GM12874 (cell line): ENCODE measurements at regions not wholly inside any gene's neighbourhood (a gene's known extent, or its start where the extent isn't known, plus 50 kb on each side); places are given as distances from the start of the nearest gene placed in this dataset.

Experiments used
- CTCF ChIP-seq: IDR thresholded peaks from 2 replicates; pipeline ENCODE4 v1.5.1; 2011; ENCODE audit warnings: low read depth, mild to moderate bottlenecking, control low read depth, low read length, moderate library complexity; ENCODE audit not compliant: insufficient read depth

GRCh38 chr3:124396339-124396950 is 333.8 kb upstream of the UMPS start:
- no peak for TF ChIP-seq CTCF

- TF ChIP-seq CTCF = no peak
Observed at GRCh38 chr3:124397088-124397487, 333.2 kb upstream of the UMPS start.

- no peak for TF ChIP-seq CTCF
Observed at GRCh38 chr3:124398594-124398993, 331.7 kb upstream of the UMPS start.

- TF ChIP-seq CTCF = no peak
Observed at GRCh38 chr3:124401843-124402242, 328.4 kb upstream of the UMPS start.

- TF ChIP-seq CTCF = no peak
Observed at GRCh38 chr3:124402791-124403190, 327.5 kb upstream of the UMPS start.

GRCh38 chr3:124404621-124405020 is 325.6 kb upstream of the UMPS start:
- no peak for TF ChIP-seq CTCF

- no peak for TF ChIP-seq CTCF
Observed at GRCh38 chr3:124407260-124407659, 323.0 kb upstream of the UMPS start.
